T47D (cell line): ENCODE measurements at regions not wholly inside any gene's neighbourhood (a gene's known extent, or its start where the extent isn't known, plus 50 kb on each side); places are given as distances from the start of the nearest gene placed in this dataset.

Experiments used
- DNase-seq, 2 experiments: peaks; one replicate each; pipeline versions ENCODE4 v3.0.0 to v3.0.0-alpha.2; 2011 to 2012; ENCODE audit warnings: low read depth in 1 of 2, low spot score in 1 of 2
- JUND ChIP-seq: IDR thresholded peaks from 2 replicates; pipeline ENCODE4 v1.6.1; 2012; ENCODE audit warnings: low read depth
- in situ Hi-C: cut with HindIII; loops from 2 replicates; pipeline ENCODE4 v1.10.0; 2016; ENCODE audit warnings: low sequenced_read_pairs, low pct_unique_long_range_greater_than_20kb

DNA sequence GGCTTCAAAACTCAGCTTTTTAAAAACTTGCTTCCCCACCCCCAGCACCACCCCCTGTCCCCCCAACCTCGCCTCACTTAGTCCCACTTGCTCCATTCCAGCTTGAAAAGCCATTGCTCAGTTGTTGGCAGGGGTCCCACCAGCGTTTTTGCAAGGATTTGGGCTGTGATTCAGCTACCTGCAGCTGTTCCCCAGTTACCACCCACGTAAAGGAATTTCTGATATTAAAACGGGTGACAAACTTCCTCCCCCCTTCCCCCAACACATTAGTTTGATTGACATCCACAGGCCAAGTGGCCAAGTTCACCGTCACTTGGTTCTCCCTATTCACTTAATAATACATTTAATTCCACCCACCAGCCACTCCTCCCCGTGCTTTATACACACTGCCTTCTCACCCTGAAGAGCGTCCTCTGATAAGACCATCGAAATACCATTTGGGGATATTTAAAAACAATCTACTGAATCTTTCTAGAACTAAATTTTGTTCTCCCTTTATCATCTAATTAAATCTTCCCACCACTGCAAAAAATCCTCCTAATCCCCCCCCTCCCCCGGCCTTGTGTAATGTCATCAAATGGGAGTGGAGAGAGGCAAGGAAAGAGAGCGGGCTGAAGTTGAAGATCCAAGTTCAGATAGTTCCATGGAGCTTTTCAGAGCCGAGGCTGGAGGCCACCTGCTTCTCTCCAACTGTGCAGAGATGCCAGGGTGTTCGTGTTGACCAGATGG, 55.1 kb downstream of the SOX9 start:
- in situ Hi-C loops = no loop called here
- no peak for TF ChIP-seq JUND
- no peak for DNase-seq

DNA sequence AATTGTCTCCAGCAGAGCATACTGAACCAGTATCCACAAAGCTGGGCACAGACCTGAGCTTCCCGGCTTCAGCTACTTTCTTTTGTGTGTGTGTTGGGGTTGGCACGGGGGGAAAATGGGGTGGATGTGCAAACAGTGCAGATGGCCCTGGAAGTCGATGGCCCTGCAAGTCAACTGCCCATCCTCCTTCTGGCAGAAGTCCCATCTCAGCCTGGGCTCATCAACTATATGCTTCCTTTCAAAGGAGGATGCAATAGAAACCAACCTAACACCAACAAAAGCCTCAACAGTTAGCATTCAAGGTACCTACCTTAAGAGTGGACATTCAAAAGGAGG, 55.7 kb downstream of the SOX9 start:
- no peak for TF ChIP-seq JUND
- in situ Hi-C loops = no loop called here
- DNase-seq = peak in 1 of 2 experiments; percentile 72

DNA sequence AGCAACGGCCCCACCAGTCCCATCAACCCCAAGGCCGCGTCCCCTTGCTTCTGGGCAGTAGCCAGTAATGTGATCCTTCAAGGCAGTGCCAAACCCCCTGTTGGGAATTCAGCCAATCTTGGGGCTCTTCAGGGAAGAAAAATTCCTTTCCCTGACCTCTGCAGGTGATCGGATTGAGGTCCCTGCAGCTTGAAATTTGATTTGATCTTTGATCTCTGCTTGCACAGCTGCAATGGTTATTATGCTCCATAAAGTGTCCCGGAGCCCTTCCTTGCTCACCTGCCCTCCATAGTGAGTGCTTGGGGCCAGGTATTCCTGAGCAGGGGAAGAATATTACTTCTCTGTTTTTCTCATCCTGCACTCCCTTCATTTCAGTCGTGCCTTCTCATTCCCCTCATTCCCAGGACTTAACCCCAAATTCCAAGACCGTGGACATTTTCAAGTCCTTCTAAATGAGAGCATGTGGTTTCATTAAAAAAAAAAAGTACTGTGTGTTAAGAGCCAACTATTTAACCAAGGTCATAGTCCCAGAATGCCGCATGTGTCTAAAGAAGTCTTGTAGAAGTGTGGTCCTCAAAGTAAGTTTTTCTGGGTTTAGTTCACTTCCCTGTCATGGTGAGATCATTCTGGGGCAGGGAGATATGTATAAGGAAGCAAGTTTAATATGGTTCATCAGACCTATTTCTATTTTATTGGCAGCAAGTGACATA, 56.3 kb downstream of the SOX9 start:
- TF ChIP-seq JUND = no peak
- in situ Hi-C loops = no loop called here
- peak in 1 of 2 experiments; percentile 76 for DNase-seq

DNA sequence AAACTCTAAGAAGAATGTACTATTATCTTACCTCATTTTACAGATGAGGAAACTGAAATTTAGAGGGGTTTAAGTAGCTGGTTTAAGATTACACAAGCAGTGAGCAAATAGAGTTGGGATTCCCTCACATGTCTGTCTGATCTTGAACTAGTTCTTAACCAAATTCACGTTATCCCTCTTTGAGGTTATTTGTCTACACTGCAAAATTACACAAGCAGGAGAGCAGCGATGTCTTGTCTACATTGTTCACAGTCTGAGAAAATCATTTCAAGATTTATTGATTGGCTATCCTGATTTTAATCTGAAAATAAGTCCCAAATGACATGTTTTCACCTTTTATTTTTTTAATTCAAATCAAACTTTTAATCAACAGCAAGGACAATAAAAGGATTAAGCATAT, 56.9 kb downstream of the SOX9 start:
- no peak for TF ChIP-seq JUND
- in situ Hi-C loops = no loop called here
- no peak for DNase-seq

DNA sequence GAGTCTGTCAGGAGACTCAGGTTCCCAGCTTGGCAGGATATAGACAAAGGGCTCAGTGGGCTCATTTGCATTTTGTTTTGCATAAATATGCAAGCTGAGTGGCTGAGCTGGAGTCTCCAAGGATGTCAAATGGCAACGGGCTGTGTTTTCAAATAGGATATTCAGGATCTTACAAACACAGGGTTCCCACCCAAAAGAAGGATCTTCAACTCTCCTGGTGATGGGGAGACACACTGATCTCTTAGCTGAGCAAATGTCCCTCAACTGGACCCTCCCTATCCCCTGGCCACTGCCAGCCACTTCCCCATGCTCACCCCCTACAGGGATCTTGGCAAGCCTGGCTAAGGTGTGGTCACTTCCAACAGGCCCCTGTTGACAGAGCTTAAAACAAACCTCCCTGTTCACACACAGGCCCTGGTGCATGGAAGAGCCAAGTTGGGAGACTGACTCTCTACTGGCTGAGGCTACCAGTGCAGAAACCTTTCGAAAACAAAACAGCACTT, 61.6 kb downstream of the SOX9 start:
- no peak for TF ChIP-seq JUND
- in situ Hi-C loops = no loop called here
- peak in 1 of 2 experiments; percentile 74 for DNase-seq

DNA sequence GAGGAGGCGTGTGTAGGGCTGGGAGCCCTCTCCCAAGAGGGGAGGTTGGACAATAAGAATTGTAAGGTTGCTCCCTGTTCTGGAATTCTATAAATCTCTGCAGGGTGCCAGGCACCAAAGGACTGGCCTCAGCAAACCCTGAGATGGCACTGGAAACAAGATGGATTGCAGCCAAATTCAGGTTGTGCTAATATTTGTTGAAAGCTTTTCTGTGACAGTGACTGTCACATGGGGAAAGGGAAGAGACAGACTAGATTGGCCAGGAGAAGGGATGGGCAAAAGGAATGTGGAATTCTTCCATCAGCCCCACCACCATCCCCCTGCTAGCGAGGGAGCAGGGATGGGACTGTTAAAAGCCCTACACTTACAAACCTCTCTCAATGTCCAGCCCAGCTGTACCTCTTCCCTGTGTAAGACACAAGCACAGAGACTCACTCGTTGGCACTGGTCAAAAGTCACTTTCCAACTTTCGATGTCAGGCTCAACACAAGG, 62.4 kb downstream of the SOX9 start:
- in situ Hi-C loops = no loop called here
- peak in 1 of 2 experiments; percentile 84 for DNase-seq
- TF ChIP-seq JUND = no peak

DNA sequence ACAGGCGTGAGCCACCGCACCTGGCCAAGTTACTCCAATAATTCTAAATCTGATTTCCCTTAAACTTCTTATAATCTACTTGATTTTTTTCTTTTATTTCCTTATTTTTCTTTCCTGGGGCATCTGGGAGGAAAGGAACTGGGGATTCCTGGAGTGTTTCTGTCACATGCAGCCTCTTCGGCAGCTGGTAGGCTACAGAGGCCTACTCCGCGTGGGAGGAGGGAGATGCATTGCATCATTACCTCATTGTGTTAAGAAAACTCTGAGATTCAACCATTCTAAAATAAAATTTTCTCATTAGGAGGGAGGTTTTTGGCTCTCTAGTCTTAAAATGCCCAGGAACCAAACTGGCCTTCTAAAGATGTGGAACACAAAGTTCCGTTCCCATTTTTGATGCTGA, 64.0 kb downstream of the SOX9 start:
- DNase-seq = no peak
- in situ Hi-C loops = no loop called here
- no peak for TF ChIP-seq JUND

DNA sequence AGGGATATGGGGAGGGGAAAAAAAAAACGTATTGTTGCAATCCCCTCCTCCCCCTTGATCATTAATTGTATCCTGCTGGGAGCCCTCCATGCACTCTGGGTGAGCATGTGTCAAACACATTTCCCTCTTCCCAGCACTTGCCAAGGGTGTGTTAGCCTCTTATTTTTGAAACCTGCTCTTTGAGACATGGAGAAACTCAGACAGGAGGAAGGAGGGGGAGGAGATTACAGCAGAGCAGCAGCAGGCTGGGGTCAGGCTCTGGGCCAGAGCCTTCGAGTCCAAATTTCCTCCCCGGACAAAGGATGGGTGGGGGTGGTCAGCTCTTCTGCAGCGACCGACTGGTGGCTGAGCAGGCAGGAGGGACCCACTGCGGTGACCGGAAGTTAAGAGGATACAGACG, 64.7 kb downstream of the SOX9 start:
- no peak for TF ChIP-seq JUND
- in situ Hi-C loops = no loop called here
- DNase-seq = no peak

DNA sequence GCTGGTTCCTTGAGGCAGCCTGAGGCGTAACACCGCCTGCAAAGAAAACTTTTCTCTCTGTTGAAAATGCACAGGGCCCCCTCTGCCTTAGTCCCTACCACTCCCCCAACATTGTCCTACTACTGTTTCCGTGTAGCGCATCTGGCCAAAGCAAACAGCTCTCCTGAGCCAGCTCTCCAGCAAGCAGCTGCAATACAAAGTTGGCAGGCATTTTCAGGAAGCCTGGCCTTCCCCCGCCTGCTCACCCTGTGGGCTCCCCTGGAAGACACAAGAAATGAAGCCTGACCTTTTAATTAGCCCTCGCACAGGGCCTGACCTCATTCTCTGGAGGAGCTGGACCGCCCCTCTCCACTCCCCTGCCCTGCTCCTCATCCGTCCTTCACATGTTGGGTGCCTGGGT, 66.7 kb downstream of the SOX9 start:
- no peak for DNase-seq
- TF ChIP-seq JUND = no peak
- in situ Hi-C loops = no loop called here

DNA sequence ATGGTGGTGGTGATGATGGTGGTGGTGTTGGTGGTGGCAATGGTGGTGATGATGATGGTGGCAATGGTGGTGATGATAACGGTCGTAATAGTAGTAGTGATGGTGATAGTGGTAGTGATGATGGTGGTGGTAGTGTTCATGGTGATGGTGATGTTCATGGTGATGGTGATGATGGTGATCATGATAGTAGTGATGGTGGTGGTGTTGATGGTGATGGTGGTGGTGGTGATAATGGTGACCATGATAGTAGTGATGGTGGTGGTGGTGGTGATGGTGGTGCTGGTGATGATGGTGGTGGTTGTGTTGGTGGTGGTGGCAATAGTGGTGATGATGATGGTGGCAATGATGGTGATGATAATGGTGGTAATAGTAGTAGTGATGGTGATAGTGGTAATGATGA, 68.0 kb downstream of the SOX9 start:
- no peak for DNase-seq
- TF ChIP-seq JUND = no peak
- in situ Hi-C loops = no loop called here

DNA sequence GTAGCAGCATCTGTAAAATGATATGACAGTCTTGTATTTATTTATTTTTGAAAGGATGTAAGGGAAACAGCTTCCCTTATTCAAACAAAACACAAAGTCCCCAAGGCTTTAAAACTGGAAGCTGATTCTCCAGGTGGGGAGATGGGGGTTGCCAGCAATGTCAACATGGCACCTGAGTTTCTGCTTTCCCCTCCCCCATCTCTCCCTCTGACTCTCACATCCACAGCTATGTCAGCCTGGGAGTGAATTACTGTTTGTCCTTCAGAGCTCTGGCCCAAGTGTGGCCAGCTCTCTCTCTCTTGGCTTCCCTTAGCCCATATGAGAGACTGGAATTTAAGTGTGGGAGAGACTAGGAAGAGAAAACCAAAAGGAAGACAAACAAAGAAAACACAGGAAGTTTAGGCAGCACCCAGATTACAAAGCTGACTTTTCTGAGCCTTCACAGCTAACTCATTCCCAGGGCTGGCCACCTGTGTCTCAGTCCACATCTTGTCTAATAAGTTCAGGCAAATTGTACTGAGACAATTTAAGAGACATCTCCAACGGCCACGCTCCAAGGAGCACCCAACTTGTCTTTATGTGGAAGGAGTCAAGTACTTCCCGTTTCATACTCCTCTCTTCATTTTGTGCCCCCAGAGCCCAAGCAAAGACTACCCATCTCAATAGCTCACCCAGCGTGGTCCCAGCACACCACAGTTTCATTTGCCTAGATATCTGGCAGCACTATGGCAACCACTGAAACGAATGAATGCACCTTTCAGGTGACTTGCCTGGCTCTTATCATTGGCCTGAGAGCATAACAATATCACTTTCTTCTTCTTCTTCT, 69.2 kb downstream of the SOX9 start:
- no peak for TF ChIP-seq JUND
- DNase-seq = no peak
- in situ Hi-C loops = no loop called here

DNA sequence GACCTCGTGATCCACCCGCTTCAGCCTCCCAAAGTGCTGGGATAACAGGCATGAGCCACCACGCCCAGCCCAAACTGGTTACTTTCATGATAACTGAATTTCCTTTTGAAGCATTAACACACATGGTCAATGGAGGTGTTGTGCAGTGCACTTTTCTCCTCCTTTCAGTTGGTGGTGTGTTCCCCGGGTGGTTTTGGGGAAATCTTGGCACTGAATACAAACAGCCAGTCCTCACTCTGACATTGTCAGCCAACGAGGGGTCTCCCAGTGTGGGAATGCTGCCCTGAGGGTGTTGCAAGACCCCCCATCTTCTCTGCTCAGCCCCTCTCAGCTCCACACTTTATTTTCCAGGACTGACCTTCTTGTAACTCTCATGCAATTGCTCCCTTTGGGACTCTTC, 70.5 kb downstream of the SOX9 start:
- in situ Hi-C loops = no loop called here
- TF ChIP-seq JUND = no peak
- DNase-seq = no peak
